CD4-positive, alpha-beta T cell (primary cell): ENCODE measurements at regions not wholly inside any gene's neighbourhood (a gene's known extent, or its start where the extent isn't known, plus 50 kb on each side); places are given as distances from the start of the nearest gene placed in this dataset.

Experiments used
- ATAC-seq: fragments of 200-7000 bp; cut with Tn5 transposase; one replicate; pipeline ENCODE4 v1.10.0; 2022; ENCODE audit warnings: mild to moderate bottlenecking; ENCODE audit not compliant: poor library complexity
- CTCF ChIA-PET: fragments of 350-600 bp; sonication (Branson Sonifier 250); formaldehyde crosslinking; loops from one replicate; lab custom pipeline; 2021; ENCODE audit warnings: antibody characterized with exemption, inconsistent platforms; lab: Charles Lee
- POLR2A ChIA-PET: fragments of 350-600 bp; sonication (Branson Sonifier 250); formaldehyde crosslinking; loops from one replicate; lab custom pipeline; 2021; ENCODE audit warnings: antibody characterized with exemption, inconsistent platforms; lab: Charles Lee
- DNase-seq, 14 experiments: peaks; one replicate each; pipeline ENCODE4 v3.0.0-alpha.2; 2013 to 2020; ENCODE audit warnings: mixed read lengths in 2 of 14
- H3K27ac ChIP-seq, 2 donors: one replicate each; pipeline versions ENCODE4 v1.5.1 to v1.7.0; 2013; ENCODE audit warnings: low read length in 2 of 2, low read depth in 1 of 2, mild to moderate bottlenecking in 1 of 2
- H3K27me3 ChIP-seq, 2 experiments: 1 replicate in 1 of 2; 2 replicates in 1 of 2; pipeline versions ENCODE4 v1.6.1 to v1.7.0; 2013; ENCODE audit warnings: low read length in 2 of 2, control low read depth in 1 of 2, mild to moderate bottlenecking in 1 of 2, moderate library complexity in 1 of 2; ENCODE audit not compliant: insufficient read depth in 2 of 2, control insufficient read depth in 1 of 2
- H3K36me3 ChIP-seq: one replicate; pipeline ENCODE4 v1.6.1; 2013; ENCODE audit warnings: low read length, control low read depth; ENCODE audit not compliant: insufficient read depth
- H3K4me1 ChIP-seq: one replicate; pipeline ENCODE4 v1.6.1; 2013; ENCODE audit warnings: low read length, control low read depth; ENCODE audit not compliant: insufficient read depth
- H3K4me3 ChIP-seq: one replicate; pipeline ENCODE4 v1.5.1; 2013; ENCODE audit warnings: mild to moderate bottlenecking, low read length, moderate library complexity
- H3K9me3 ChIP-seq, 2 experiments: 1 replicate in 1 of 2; 2 replicates in 1 of 2; pipeline versions ENCODE4 v1.6.1 to v1.7.0; 2013; ENCODE audit warnings: low read length in 2 of 2, mild to moderate bottlenecking in 2 of 2, control low read depth in 1 of 2, moderate library complexity in 1 of 2; ENCODE audit not compliant: control insufficient read depth in 1 of 2, insufficient read depth in 1 of 2
- H3K27ac Mint-ChIP-seq: one replicate; pipeline ENCODE4 v1.8.0; 2020; ENCODE audit warnings: mixed read lengths
- H3K27me3 Mint-ChIP-seq: one replicate; pipeline ENCODE4 v1.8.0; 2021; ENCODE audit warnings: mixed read lengths
- H3K36me3 Mint-ChIP-seq: one replicate; pipeline ENCODE4 v1.8.0; 2021; ENCODE audit warnings: low read depth, mixed read lengths
- H3K4me1 Mint-ChIP-seq: one replicate; pipeline ENCODE4 v1.8.0; 2021; ENCODE audit warnings: low read depth, mixed read lengths
- H3K4me3 Mint-ChIP-seq: one replicate; pipeline ENCODE4 v1.8.0; 2020; ENCODE audit warnings: mild to moderate bottlenecking, mixed read lengths
- H3K9me3 Mint-ChIP-seq: one replicate; pipeline ENCODE4 v1.8.0; 2020; ENCODE audit warnings: mixed read lengths
- intact Hi-C, 2 experiments: fragments of 100-400 bp; cut with DNase I in 1 of 2; cut with micrococcal nuclease in 1 of 2; formaldehyde crosslinking; loops; one replicate each; pipeline versions ENCODE4 v1.15.1 to v1.9.0; 2023 to 2025; cut with DNase I, micrococcal nuclease
- TF ChIP-seq, protein P1 (sequence below): fragments of 200-600 bp; IDR thresholded peaks from one replicate; pipeline ENCODE4 v1.8.0; 2022; ENCODE audit warnings: antibody characterized with exemption, mild to moderate bottlenecking

DNA sequence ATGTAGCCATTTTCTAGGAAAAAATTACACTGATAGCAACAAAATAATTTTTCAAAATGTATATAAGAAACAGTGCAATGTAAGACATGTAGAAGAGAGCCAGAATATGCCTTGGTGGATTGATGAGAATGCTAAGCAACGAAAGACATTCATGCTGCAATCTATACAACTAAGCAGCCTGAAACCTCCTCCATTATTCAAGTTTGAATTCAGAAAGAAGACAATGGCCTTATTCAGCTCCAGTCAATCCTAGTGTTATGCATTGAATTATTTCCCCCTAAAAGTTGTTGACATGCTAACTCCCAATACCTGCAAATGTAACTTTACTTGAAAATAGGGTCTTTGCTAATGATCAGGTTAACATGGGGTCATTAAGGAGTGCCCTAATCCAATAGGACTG is 73.5 kb downstream of the BTG1 start:
- CTCF ChIA-PET: no interaction called here

GRCh38 chr12:92070864-92071445 is 74.7 kb downstream of the BTG1 start:
- Histone ChIP-seq H3K4me1 (no peaks in the 10 kb centered on the region), H3K27me3 (no peaks in the 10 kb centered on the region), H3K36me3 (no peaks in the 10 kb centered on the region), H3K9me3 (no peaks in the 10 kb centered on the region), H3K4me3 (no peak overlapping the region), H3K27ac (no peak overlapping the region)
- peaks cover 35% of the 10 kb centered on the region for H3K4me1 Mint-ChIP-seq
- no peak for ATAC-seq
- peak in 2 of 14 experiments; percentile 43 to 56 for DNase-seq
- ChIA-PET CTCF (no interaction called here), POLR2A (interaction anchor here (1.2 kb wide), 1 partner anchor 40 kb away, joined by 3 read pairs; no protein-coding TSS in a partner anchor)
- no peaks in the 10 kb centered on the region for H3K27me3 Mint-ChIP-seq
- H3K4me3 Mint-ChIP-seq: no peak overlapping the region
- H3K27ac Mint-ChIP-seq: no peak overlapping the region
- peaks cover 3% of the 10 kb centered on the region for H3K9me3 Mint-ChIP-seq
- TF ChIP-seq, protein P1, sequence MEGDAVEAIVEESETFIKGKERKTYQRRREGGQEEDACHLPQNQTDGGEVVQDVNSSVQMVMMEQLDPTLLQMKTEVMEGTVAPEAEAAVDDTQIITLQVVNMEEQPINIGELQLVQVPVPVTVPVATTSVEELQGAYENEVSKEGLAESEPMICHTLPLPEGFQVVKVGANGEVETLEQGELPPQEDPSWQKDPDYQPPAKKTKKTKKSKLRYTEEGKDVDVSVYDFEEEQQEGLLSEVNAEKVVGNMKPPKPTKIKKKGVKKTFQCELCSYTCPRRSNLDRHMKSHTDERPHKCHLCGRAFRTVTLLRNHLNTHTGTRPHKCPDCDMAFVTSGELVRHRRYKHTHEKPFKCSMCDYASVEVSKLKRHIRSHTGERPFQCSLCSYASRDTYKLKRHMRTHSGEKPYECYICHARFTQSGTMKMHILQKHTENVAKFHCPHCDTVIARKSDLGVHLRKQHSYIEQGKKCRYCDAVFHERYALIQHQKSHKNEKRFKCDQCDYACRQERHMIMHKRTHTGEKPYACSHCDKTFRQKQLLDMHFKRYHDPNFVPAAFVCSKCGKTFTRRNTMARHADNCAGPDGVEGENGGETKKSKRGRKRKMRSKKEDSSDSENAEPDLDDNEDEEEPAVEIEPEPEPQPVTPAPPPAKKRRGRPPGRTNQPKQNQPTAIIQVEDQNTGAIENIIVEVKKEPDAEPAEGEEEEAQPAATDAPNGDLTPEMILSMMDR: no peak
- H3K36me3 Mint-ChIP-seq: peaks cover 6% of the 10 kb centered on the region
- intact Hi-C loops: no loop called here

More for the DNA sequence above, 73.5 kb downstream of the BTG1 start:
- no peak for DNase-seq
- no peaks in the 10 kb centered on the region for H3K9me3 ChIP-seq
- H3K27me3 Mint-ChIP-seq: no peaks in the 10 kb centered on the region
- no peak overlapping the region for H3K27ac Mint-ChIP-seq
- no peak overlapping the region for H3K4me3 ChIP-seq
- no peaks in the 10 kb centered on the region for H3K36me3 ChIP-seq
- H3K36me3 Mint-ChIP-seq: peaks cover 6% of the 10 kb centered on the region
- POLR2A ChIA-PET: no interaction called here
- no peak overlapping the region for H3K4me3 Mint-ChIP-seq
- peaks cover 41% of the 10 kb centered on the region for H3K4me1 Mint-ChIP-seq
- TF ChIP-seq, protein P1: no peak
- intact Hi-C loops: no loop called here
- H3K9me3 Mint-ChIP-seq: peaks cover 3% of the 10 kb centered on the region
- no peaks in the 10 kb centered on the region for H3K27me3 ChIP-seq
- H3K4me1 ChIP-seq: no peaks in the 10 kb centered on the region
- no peak for ATAC-seq
- no peak overlapping the region for H3K27ac ChIP-seq

GRCh38 chr12:92070054-92070863 is 75.4 kb downstream of the BTG1 start:
- Mint-ChIP-seq H3K27ac (peak overlapping the region; percentile 12), H3K4me1 (peaks cover 35% of the 10 kb centered on the region), H3K4me3 (no peak overlapping the region), H3K9me3 (peaks cover 3% of the 10 kb centered on the region), H3K36me3 (peaks cover 6% of the 10 kb centered on the region), H3K27me3 (no peaks in the 10 kb centered on the region)
- CTCF ChIA-PET: no interaction called here
- POLR2A ChIA-PET: interaction anchor here (1.2 kb wide), 1 partner anchor 39 kb away, joined by 3 read pairs; no protein-coding TSS in a partner anchor
- intact Hi-C loops: no loop called here
- H3K4me3 ChIP-seq: no peak overlapping the region
- H3K4me1 ChIP-seq: peaks cover 1% of the 10 kb centered on the region
- ATAC-seq (no peak), DNase-seq (no peak)
- TF ChIP-seq, protein P1: no peak
- H3K9me3 ChIP-seq: no peaks in the 10 kb centered on the region
- no peaks in the 10 kb centered on the region for H3K36me3 ChIP-seq
- no peak overlapping the region for H3K27ac ChIP-seq
- H3K27me3 ChIP-seq: no peaks in the 10 kb centered on the region
